H9 (cell line): ENCODE measurements at regions not wholly inside any gene's neighbourhood (a gene's known extent, or its start where the extent isn't known, plus 50 kb on each side); places are given as distances from the start of the nearest gene placed in this dataset.

Experiments used
- DNase-seq: peaks from one replicate; pipeline ENCODE4 v3.0.0-alpha.2; 2017
- H2AFZ ChIP-seq: one replicate; pipeline ENCODE4 v1.6.1; 2013; ENCODE audit warnings: mild to moderate bottlenecking, low read length, control low read depth, moderate library complexity
- H2AK5ac ChIP-seq: 2 replicates; pipeline ENCODE4 v1.6.1; 2013; ENCODE audit warnings: low read length, control low read depth, mixed read lengths; ENCODE audit not compliant: insufficient read length
- H2BK120ac ChIP-seq: one replicate; pipeline ENCODE4 v1.6.1; 2013; ENCODE audit warnings: low read depth, mild to moderate bottlenecking, low read length, control low read depth, inconsistent platforms; ENCODE audit not compliant: poor library complexity, severe bottlenecking
- H2BK12ac ChIP-seq: 2 replicates; pipeline ENCODE4 v1.6.1; 2013; ENCODE audit warnings: low read length, control low read depth, mixed read lengths, low read depth; ENCODE audit not compliant: insufficient read length
- H2BK15ac ChIP-seq: 2 replicates; pipeline ENCODE4 v1.6.1; 2013; ENCODE audit warnings: low read depth, low read length, control low read depth
- H2BK20ac ChIP-seq: one replicate; pipeline ENCODE4 v1.6.1; 2013; ENCODE audit warnings: low read depth, mild to moderate bottlenecking, low read length, control low read depth, inconsistent platforms; ENCODE audit not compliant: poor library complexity, severe bottlenecking
- H2BK5ac ChIP-seq: 2 replicates; pipeline ENCODE4 v1.6.1; 2013; ENCODE audit warnings: low read length, control low read depth, mixed read lengths; ENCODE audit not compliant: insufficient read length
- H3K14ac ChIP-seq: 2 replicates; pipeline ENCODE4 v1.6.1; 2013; ENCODE audit warnings: low read length, control low read depth; ENCODE audit not compliant: insufficient read depth
- H3K18ac ChIP-seq: 2 replicates; pipeline ENCODE4 v1.6.1; 2013; ENCODE audit warnings: low read depth, mild to moderate bottlenecking, mixed read lengths, low read length, control low read depth; ENCODE audit not compliant: insufficient read length
- H3K23ac ChIP-seq: 2 replicates; pipeline ENCODE4 v1.6.1; 2013; ENCODE audit warnings: low read length, control low read depth, mixed read lengths, low read depth; ENCODE audit not compliant: insufficient read length
- H3K23me2 ChIP-seq: 2 replicates; pipeline ENCODE4 v1.6.1; 2013; ENCODE audit warnings: low read depth, mild to moderate bottlenecking, mixed read lengths, low read length, control low read depth; ENCODE audit not compliant: insufficient read length, poor library complexity, severe bottlenecking
- H3K27ac ChIP-seq: 2 replicates; pipeline ENCODE4 v1.5.1; 2013; ENCODE audit warnings: low read length, control low read depth, mixed read lengths, low read depth; ENCODE audit not compliant: insufficient read length
- H3K27me3 ChIP-seq: 2 replicates; pipeline ENCODE4 v1.6.1; 2013; ENCODE audit warnings: low read length, control low read depth, inconsistent platforms; ENCODE audit not compliant: insufficient read depth
- H3K4ac ChIP-seq: 2 replicates; pipeline ENCODE4 v1.6.1; 2013; ENCODE audit warnings: low read depth, mild to moderate bottlenecking, control low read depth, inconsistent platforms, low read length, moderate library complexity
- H3K4me1 ChIP-seq: 2 replicates; pipeline ENCODE4 v1.6.1; 2013; ENCODE audit warnings: low read length, control low read depth, inconsistent platforms; ENCODE audit not compliant: insufficient read depth
- H3K4me2 ChIP-seq: 2 replicates; pipeline ENCODE4 v1.6.1; 2013; ENCODE audit warnings: low read length, control low read depth, mixed read lengths; ENCODE audit not compliant: insufficient read length, insufficient read depth
- H3K56ac ChIP-seq: 2 replicates; pipeline ENCODE4 v1.6.1; 2013; ENCODE audit warnings: low read depth, mild to moderate bottlenecking, mixed read lengths, low read length, control low read depth; ENCODE audit not compliant: insufficient read length
- H3K79me1 ChIP-seq: 2 replicates; pipeline ENCODE4 v1.6.1; 2013; ENCODE audit warnings: low read depth, mild to moderate bottlenecking, moderate library complexity, low read length, control low read depth, inconsistent platforms; ENCODE audit not compliant: insufficient read depth, poor library complexity, severe bottlenecking
- H3K79me2 ChIP-seq: 2 replicates; pipeline ENCODE4 v1.6.1; 2013; ENCODE audit warnings: low read length, control low read depth, inconsistent platforms; ENCODE audit not compliant: insufficient read depth
- H3K9ac ChIP-seq: 2 replicates; pipeline ENCODE4 v1.6.1; 2013; ENCODE audit warnings: low read length, control low read depth, mixed read lengths; ENCODE audit not compliant: insufficient read length; ENCODE audit errors: extremely low read depth
- H3K9me3 ChIP-seq: one replicate; pipeline ENCODE4 v1.6.1; 2013; ENCODE audit warnings: low read depth, low read length, inconsistent platforms; ENCODE audit not compliant: control insufficient read depth
- H3T11ph ChIP-seq: one replicate; pipeline ENCODE4 v1.6.1; 2013; ENCODE audit warnings: mild to moderate bottlenecking, low read length, control low read depth, inconsistent platforms
- H4K20me1 ChIP-seq: one replicate; pipeline ENCODE4 v1.6.1; 2013; ENCODE audit not compliant: control insufficient read depth, insufficient read length, insufficient read depth
- H4K5ac ChIP-seq: 2 replicates; pipeline ENCODE4 v1.6.1; 2013; ENCODE audit warnings: low read depth, mild to moderate bottlenecking, mixed read lengths, low read length, control low read depth; ENCODE audit not compliant: insufficient read length
- H4K8ac ChIP-seq: replicated peaks from 2 replicates; pipeline ENCODE4 v1.6.1; 2013; ENCODE audit warnings: low read length, control low read depth, mixed read lengths, low read depth; ENCODE audit not compliant: insufficient read length
- H4K91ac ChIP-seq: 2 replicates; pipeline ENCODE4 v1.6.1; 2013; ENCODE audit warnings: low read depth, mild to moderate bottlenecking, moderate library complexity, mixed read lengths, low read length, control low read depth; ENCODE audit not compliant: insufficient read length
- H3K27ac Mint-ChIP-seq, 3 experiments: 2 replicates in 2 of 3; 3 replicates in 1 of 3; pipeline ENCODE4 v1.8.0; 2020 to 2021; ENCODE audit warnings: mixed read lengths in 3 of 3, mild to moderate bottlenecking in 1 of 3, moderate library complexity in 1 of 3
- H3K27me3 Mint-ChIP-seq: 2 replicates; pipeline ENCODE4 v1.8.0; 2021; ENCODE audit warnings: low read depth, mild to moderate bottlenecking, moderate library complexity, mixed read lengths
- H3K36me3 Mint-ChIP-seq, 3 experiments: 2 replicates in 2 of 3; 3 replicates in 1 of 3; pipeline ENCODE4 v1.8.0; 2020 to 2021; ENCODE audit warnings: low read depth in 3 of 3, mixed read lengths in 3 of 3; ENCODE audit not compliant: insufficient read depth in 1 of 3
- H3K4me1 Mint-ChIP-seq, 2 experiments: 2 replicates each; pipeline ENCODE4 v1.8.0; 2020; ENCODE audit warnings: mixed read lengths in 2 of 2
- H3K4me3 Mint-ChIP-seq, 2 experiments: 2 replicates in 1 of 2; 3 replicates in 1 of 2; pipeline ENCODE4 v1.8.0; 2020 to 2021; ENCODE audit warnings: mild to moderate bottlenecking in 2 of 2, mixed read lengths in 2 of 2, moderate library complexity in 1 of 2
- H3K9me3 Mint-ChIP-seq, 2 experiments: 2 replicates in 1 of 2; 3 replicates in 1 of 2; pipeline ENCODE4 v1.8.0; 2020; ENCODE audit warnings: mild to moderate bottlenecking in 2 of 2, mixed read lengths in 2 of 2, moderate library complexity in 1 of 2
- TF ChIP-seq, protein P1 (sequence below): fragments of 200-600 bp; sonication (generic); conservative IDR thresholded peaks from 3 replicates; pipeline ENCODE4 v1.8.0; 2021; ENCODE audit warnings: antibody characterized with exemption, mild to moderate bottlenecking

DNA sequence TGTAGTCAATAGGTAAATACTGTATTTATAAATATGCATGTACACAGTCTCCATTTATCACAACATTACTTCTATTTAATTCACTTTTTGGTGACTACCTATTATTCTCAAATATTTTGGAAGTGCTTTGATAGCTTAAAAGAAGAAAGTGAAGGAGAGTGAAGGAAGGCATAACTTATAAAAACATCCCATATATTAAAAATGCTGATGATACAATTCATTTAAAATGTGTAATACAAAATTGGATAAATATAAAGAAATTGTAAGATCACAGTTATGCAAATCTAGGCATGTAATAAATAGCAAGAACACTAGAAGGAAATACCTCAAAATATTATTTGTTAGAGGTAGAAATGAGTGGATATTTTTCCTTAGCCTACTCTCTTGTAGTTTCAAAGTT, 111.6 kb upstream of the ADTRP start:
- no peak overlapping the region for H3K4ac ChIP-seq
- H3T11ph ChIP-seq, result no peak overlapping the region
- no peak overlapping the region for H2BK5ac ChIP-seq
- H4K20me1 ChIP-seq, result no peaks in the 10 kb centered on the region
- no peak for DNase-seq
- H3K27me3 Mint-ChIP-seq, result no peaks in the 10 kb centered on the region
- H3K27me3 ChIP-seq, result no peaks in the 10 kb centered on the region
- no peak overlapping the region for H2AK5ac ChIP-seq
- H4K5ac ChIP-seq, result no peak overlapping the region
- no peak overlapping the region for H3K9ac ChIP-seq
- no peaks in the 10 kb centered on the region for H3K9me3 ChIP-seq
- H3K4me2 ChIP-seq, result no peak overlapping the region
- H2BK12ac ChIP-seq, result no peak overlapping the region
- no peak overlapping the region for H2BK20ac ChIP-seq
- no peaks in the 10 kb centered on the region for H3K23me2 ChIP-seq
- no peak overlapping the region for H2BK15ac ChIP-seq
- no peak overlapping the region for H2BK120ac ChIP-seq
- H3K79me2 ChIP-seq, result no peaks in the 10 kb centered on the region
- no peaks in the 10 kb centered on the region for H3K4me1 ChIP-seq
- H4K8ac ChIP-seq, result no peak overlapping the region
- H3K79me1 ChIP-seq, result no peaks in the 10 kb centered on the region
- no peak overlapping the region for H3K27ac ChIP-seq
- H2AFZ ChIP-seq, result no peak overlapping the region
- no peak overlapping the region for H3K4me3 Mint-ChIP-seq
- no peak overlapping the region for H3K14ac ChIP-seq
- H3K56ac ChIP-seq, result no peak overlapping the region
- H3K4me1 Mint-ChIP-seq, result peaks cover 29% of the 10 kb centered on the region in 2 experiments
- TF ChIP-seq, protein P1, sequence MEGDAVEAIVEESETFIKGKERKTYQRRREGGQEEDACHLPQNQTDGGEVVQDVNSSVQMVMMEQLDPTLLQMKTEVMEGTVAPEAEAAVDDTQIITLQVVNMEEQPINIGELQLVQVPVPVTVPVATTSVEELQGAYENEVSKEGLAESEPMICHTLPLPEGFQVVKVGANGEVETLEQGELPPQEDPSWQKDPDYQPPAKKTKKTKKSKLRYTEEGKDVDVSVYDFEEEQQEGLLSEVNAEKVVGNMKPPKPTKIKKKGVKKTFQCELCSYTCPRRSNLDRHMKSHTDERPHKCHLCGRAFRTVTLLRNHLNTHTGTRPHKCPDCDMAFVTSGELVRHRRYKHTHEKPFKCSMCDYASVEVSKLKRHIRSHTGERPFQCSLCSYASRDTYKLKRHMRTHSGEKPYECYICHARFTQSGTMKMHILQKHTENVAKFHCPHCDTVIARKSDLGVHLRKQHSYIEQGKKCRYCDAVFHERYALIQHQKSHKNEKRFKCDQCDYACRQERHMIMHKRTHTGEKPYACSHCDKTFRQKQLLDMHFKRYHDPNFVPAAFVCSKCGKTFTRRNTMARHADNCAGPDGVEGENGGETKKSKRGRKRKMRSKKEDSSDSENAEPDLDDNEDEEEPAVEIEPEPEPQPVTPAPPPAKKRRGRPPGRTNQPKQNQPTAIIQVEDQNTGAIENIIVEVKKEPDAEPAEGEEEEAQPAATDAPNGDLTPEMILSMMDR, result no peak
- H3K23ac ChIP-seq, result no peak overlapping the region
- H3K9me3 Mint-ChIP-seq, result no peaks in the 10 kb centered on the region; a peak in 2 of 5 replicates
- no peak overlapping the region for H3K18ac ChIP-seq
- H3K27ac Mint-ChIP-seq, result no peak overlapping the region
- H3K36me3 Mint-ChIP-seq, result peaks cover 0 to 10% (median 0%) of the 10 kb centered on the region in 3 experiments; a peak in 4 of 7 replicates
- no peak overlapping the region for H4K91ac ChIP-seq
